ENCODE measurements at regions not wholly inside any gene's neighbourhood (a gene's known extent, or its start where the extent isn't known, plus 50 kb on each side); places are given as distances from the start of the nearest gene placed in this dataset.

DNA sequence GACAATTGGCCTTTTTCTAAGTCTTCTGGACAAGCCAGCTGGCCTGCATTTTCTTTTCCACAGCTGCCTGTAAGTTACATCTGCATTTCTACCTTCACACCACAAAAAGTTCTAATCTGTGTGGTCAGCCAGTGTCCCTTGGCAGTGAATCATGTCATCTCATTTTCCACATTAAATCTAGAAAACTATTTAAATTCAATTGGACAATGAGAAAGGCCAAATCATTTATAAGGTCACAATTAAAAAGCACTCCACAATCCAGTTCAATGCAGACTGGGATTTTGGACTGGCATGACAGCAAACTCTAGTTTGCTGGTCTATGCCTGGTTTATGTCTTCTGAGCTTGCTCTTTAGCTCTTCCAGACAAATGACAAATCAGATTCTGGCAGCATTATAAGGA, 494.2 kb upstream of the SPHKAP start:
- no peaks in the 10 kb centered on the region for H3K79me1 ChIP-seq (ENCODE audit: low read length)
- no peak overlapping the region for H3K14ac ChIP-seq (ENCODE audit: low read length)
- no peak overlapping the region for H2AK5ac ChIP-seq (ENCODE audit: low read length)
- no peak overlapping the region for H2BK120ac ChIP-seq (ENCODE audit: insufficient read depth, low read length, poor library complexity)
- no peak overlapping the region for H3K27ac ChIP-seq (ENCODE audit: low read depth, low read length)
- DNase-seq: no peak
- H3K18ac ChIP-seq (ENCODE audit: low read length): no peak overlapping the region
- H2BK5ac ChIP-seq (ENCODE audit: low read depth, low read length, poor library complexity): no peak overlapping the region
- no peaks in the 10 kb centered on the region for H3K27me3 ChIP-seq (ENCODE audit: insufficient read depth, low read length)
- H3K23ac ChIP-seq (ENCODE audit: low read length): no peak overlapping the region
- H3K9ac ChIP-seq (ENCODE audit: low read length): no peak overlapping the region
- no peak overlapping the region for H4K12ac ChIP-seq (ENCODE audit: low read depth, low read length)
- no peak overlapping the region for H3K4me3 ChIP-seq (ENCODE audit: low read depth, low read length)
- no peak overlapping the region for H2AFZ ChIP-seq (ENCODE audit: insufficient read depth, low read length, poor library complexity)
- peaks cover 3% of the 10 kb centered on the region in 2 experiments for H3K4me1 ChIP-seq (ENCODE audit: control insufficient read depth in 1 of 2, insufficient read depth in 2 of 2, low read length in 2 of 2)
- H3K4me2 ChIP-seq (ENCODE audit: low read length): no peak overlapping the region
- H3K36me3 ChIP-seq (ENCODE audit: control insufficient read depth in 1 of 2, insufficient read depth in 2 of 2, low read length in 2 of 2): no peaks in the 10 kb centered on the region
- no peaks in the 10 kb centered on the region for H3K79me2 ChIP-seq (ENCODE audit: control insufficient read depth, insufficient read depth, low read length, poor library complexity)
- no peak overlapping the region for H3K4ac ChIP-seq (ENCODE audit: low read depth, low read length)
- H2BK12ac ChIP-seq (ENCODE audit: low read length): no peak overlapping the region
- H4K8ac ChIP-seq (ENCODE audit: low read depth, low read length): no peak overlapping the region
- H4K91ac ChIP-seq (ENCODE audit: low read depth, low read length): no peak overlapping the region
- no peaks in the 10 kb centered on the region for H3K9me3 ChIP-seq (ENCODE audit: insufficient read depth, low read depth, low read length)

DNA sequence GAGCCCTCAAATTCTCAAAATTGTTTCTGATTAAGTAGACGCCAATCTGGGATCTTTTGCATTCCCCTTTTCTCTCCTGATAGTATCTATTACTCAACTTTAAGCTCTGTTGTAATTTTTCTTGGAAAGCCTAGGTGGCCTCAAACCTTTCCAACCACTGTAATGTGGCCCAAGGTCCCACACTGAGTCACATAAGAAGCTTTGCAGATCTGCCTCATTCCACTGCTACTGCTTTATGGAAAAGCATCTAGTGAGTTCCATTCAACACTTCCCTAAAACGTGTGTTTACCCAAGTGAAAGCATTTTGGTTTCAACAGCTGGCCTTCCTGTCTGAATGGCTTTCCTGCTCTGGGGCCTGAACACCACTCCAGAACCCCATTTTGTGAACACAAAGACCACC, 493.6 kb upstream of the SPHKAP start:
- Histone ChIP-seq H3K79me2 (ENCODE audit: control insufficient read depth, insufficient read depth, low read length, poor library complexity) (no peaks in the 10 kb centered on the region), H4K91ac (ENCODE audit: low read depth, low read length) (no peak overlapping the region), H3K18ac (ENCODE audit: low read length) (no peak overlapping the region), H3K4ac (ENCODE audit: low read depth, low read length) (no peak overlapping the region), H2BK5ac (ENCODE audit: low read depth, low read length, poor library complexity) (no peak overlapping the region), H4K8ac (ENCODE audit: low read depth, low read length) (no peak overlapping the region), H3K27ac (ENCODE audit: low read depth, low read length) (no peak overlapping the region), H4K12ac (ENCODE audit: low read depth, low read length) (no peak overlapping the region), H3K36me3 (ENCODE audit: control insufficient read depth in 1 of 2, insufficient read depth in 2 of 2, low read length in 2 of 2) (no peaks in the 10 kb centered on the region), H3K4me3 (ENCODE audit: low read depth, low read length) (no peak overlapping the region), H3K27me3 (ENCODE audit: insufficient read depth, low read length) (no peaks in the 10 kb centered on the region), H2BK120ac (ENCODE audit: insufficient read depth, low read length, poor library complexity) (no peak overlapping the region), H3K9me3 (ENCODE audit: insufficient read depth, low read depth, low read length) (no peaks in the 10 kb centered on the region), H2AK5ac (ENCODE audit: low read length) (no peak overlapping the region), H3K9ac (ENCODE audit: low read length) (peak overlapping the region; percentile 26), H2BK12ac (ENCODE audit: low read length) (no peak overlapping the region), H3K79me1 (ENCODE audit: low read length) (no peaks in the 10 kb centered on the region), H3K14ac (ENCODE audit: low read length) (no peak overlapping the region), H2AFZ (ENCODE audit: insufficient read depth, low read length, poor library complexity) (no peak overlapping the region), H3K23ac (ENCODE audit: low read length) (no peak overlapping the region), H3K4me1 (ENCODE audit: control insufficient read depth in 1 of 2, insufficient read depth in 2 of 2, low read length in 2 of 2) (peaks cover 3% of the 10 kb centered on the region in 2 experiments), H3K4me2 (ENCODE audit: low read length) (no peak overlapping the region)
- peak; percentile 74 to 96 for DNase-seq
- no CpG with 5 or more reads among the region's 2 CpGs for WGBS (ENCODE audit: extremely low coverage, insufficient coverage, insufficient read length)

DNA sequence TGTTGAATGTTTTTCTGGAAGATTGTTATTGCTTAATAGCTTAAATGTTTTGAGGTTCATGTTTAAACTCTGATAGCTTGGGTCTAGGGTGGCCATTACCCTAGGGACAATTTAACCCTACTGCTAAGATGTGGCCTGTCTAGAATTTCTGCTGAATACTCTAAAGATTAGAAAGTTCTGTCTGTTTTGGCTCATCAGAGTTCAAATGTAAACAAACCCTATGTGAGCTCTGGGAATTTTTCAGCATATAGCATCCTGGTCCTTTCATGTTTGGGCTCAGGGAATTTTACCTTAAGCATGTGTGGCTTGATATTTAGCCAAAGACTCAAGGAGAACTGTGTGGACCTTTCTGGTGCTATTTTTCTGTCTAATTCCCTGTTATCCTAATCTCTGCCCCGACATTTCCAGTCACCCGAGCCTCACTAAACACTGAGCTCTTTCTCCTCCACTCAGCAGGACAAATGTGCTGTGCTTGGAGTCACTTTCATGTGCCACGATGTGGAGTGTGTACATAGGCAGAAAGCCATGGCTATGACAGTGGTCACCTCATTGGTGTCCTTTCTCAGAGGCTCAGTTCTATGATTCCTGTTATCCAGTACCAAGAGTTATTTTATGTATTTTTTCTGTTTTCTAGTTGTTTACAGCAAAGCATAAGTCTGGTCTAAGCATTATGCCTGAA, 492.5 kb upstream of the SPHKAP start:
- Histone ChIP-seq H3K36me3 (ENCODE audit: control insufficient read depth in 1 of 2, insufficient read depth in 2 of 2, low read length in 2 of 2) (no peaks in the 10 kb centered on the region), H3K4me1 (ENCODE audit: control insufficient read depth in 1 of 2, insufficient read depth in 2 of 2, low read length in 2 of 2) (peaks cover 3% of the 10 kb centered on the region in 2 experiments), H3K14ac (ENCODE audit: low read length) (no peak overlapping the region), H4K91ac (ENCODE audit: low read depth, low read length) (no peak overlapping the region), H2AFZ (ENCODE audit: insufficient read depth, low read length, poor library complexity) (no peak overlapping the region), H3K4me3 (ENCODE audit: low read depth, low read length) (no peak overlapping the region), H4K8ac (ENCODE audit: low read depth, low read length) (no peak overlapping the region), H3K9ac (ENCODE audit: low read length) (no peak overlapping the region), H3K23ac (ENCODE audit: low read length) (no peak overlapping the region), H3K18ac (ENCODE audit: low read length) (no peak overlapping the region), H3K4ac (ENCODE audit: low read depth, low read length) (no peak overlapping the region), H4K12ac (ENCODE audit: low read depth, low read length) (no peak overlapping the region), H2BK12ac (ENCODE audit: low read length) (no peak overlapping the region), H3K79me1 (ENCODE audit: low read length) (no peaks in the 10 kb centered on the region), H2AK5ac (ENCODE audit: low read length) (no peak overlapping the region), H3K27ac (ENCODE audit: low read depth, low read length) (no peak overlapping the region), H3K4me2 (ENCODE audit: low read length) (no peak overlapping the region), H2BK120ac (ENCODE audit: insufficient read depth, low read length, poor library complexity) (no peak overlapping the region), H2BK5ac (ENCODE audit: low read depth, low read length, poor library complexity) (no peak overlapping the region), H3K9me3 (ENCODE audit: insufficient read depth, low read depth, low read length) (no peaks in the 10 kb centered on the region), H3K79me2 (ENCODE audit: control insufficient read depth, insufficient read depth, low read length, poor library complexity) (no peaks in the 10 kb centered on the region), H3K27me3 (ENCODE audit: insufficient read depth, low read length) (no peaks in the 10 kb centered on the region)
- no CpG with 5 or more reads among the region's 3 CpGs for WGBS (ENCODE audit: extremely low coverage, insufficient coverage, insufficient read length)
- no peak for DNase-seq

DNA sequence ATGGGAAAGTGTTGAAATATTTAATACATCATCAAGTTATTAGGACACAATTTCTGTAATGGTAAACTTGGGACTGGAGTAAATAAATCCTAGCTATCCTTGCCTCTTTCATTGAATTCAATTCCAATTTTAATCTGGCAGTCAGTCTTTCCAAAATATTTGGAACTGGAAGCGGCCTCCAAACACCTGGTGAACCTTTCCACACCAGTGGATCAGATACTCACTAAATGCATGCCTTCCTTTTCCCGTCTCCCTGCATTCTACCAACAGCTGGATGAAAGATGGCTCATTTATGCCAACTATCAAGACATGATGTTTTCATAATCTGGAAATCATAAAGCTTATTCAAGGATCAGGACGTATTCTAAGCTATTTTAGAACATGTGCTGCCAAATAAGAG, 488.2 kb upstream of the SPHKAP start:
- Histone ChIP-seq H3K27me3 (ENCODE audit: insufficient read depth, low read length) (no peaks in the 10 kb centered on the region), H3K14ac (ENCODE audit: low read length) (no peak overlapping the region), H3K79me1 (ENCODE audit: low read length) (no peaks in the 10 kb centered on the region), H3K4me2 (ENCODE audit: low read length) (no peak overlapping the region), H3K4me1 (ENCODE audit: control insufficient read depth in 1 of 2, insufficient read depth in 2 of 2, low read length in 2 of 2) (no peaks in the 10 kb centered on the region), H2BK5ac (ENCODE audit: low read depth, low read length, poor library complexity) (no peak overlapping the region), H4K8ac (ENCODE audit: low read depth, low read length) (no peak overlapping the region), H3K4me3 (ENCODE audit: low read depth, low read length) (no peak overlapping the region), H3K9ac (ENCODE audit: low read length) (no peak overlapping the region), H3K27ac (ENCODE audit: low read depth, low read length) (no peak overlapping the region), H3K9me3 (ENCODE audit: insufficient read depth, low read depth, low read length) (no peaks in the 10 kb centered on the region), H4K12ac (ENCODE audit: low read depth, low read length) (no peak overlapping the region), H4K91ac (ENCODE audit: low read depth, low read length) (no peak overlapping the region), H2AK5ac (ENCODE audit: low read length) (no peak overlapping the region), H2BK12ac (ENCODE audit: low read length) (no peak overlapping the region), H3K18ac (ENCODE audit: low read length) (no peak overlapping the region), H3K36me3 (ENCODE audit: control insufficient read depth in 1 of 2, insufficient read depth in 2 of 2, low read length in 2 of 2) (no peaks in the 10 kb centered on the region), H3K23ac (ENCODE audit: low read length) (no peak overlapping the region), H2BK120ac (ENCODE audit: insufficient read depth, low read length, poor library complexity) (no peak overlapping the region), H3K4ac (ENCODE audit: low read depth, low read length) (no peak overlapping the region), H2AFZ (ENCODE audit: insufficient read depth, low read length, poor library complexity) (no peak overlapping the region), H3K79me2 (ENCODE audit: control insufficient read depth, insufficient read depth, low read length, poor library complexity) (no peaks in the 10 kb centered on the region)
- no CpG with 5 or more reads among the region's 3 CpGs for WGBS (ENCODE audit: extremely low coverage, insufficient coverage, insufficient read length)
- no peak for DNase-seq

All from trophoblast cell (in vitro differentiated cells and primary cell).